VCaP (cell line): ENCODE measurements at regions not wholly inside any gene's neighbourhood (a gene's known extent, or its start where the extent isn't known, plus 50 kb on each side); places are given as distances from the start of the nearest gene placed in this dataset.

Source experiments
- H3K27ac ChIP-seq: fragments of 450-650 bp; 2 replicates; pipeline ENCODE4 v1.5.1; 2017
- CTCF ChIP-seq: fragments of 450-650 bp; conservative IDR thresholded peaks from 2 replicates; pipeline ENCODE4 v1.5.1; 2017; ENCODE audit warnings: mild to moderate bottlenecking, moderate library complexity

- H3K27ac ChIP-seq = no peak overlapping the region
- no peak for TF ChIP-seq CTCF
Measured at GRCh38 chr17:14750866-14751265, 450.0 kb downstream of the HS3ST3B1 start.

- TF ChIP-seq CTCF = no peak
- H3K27ac ChIP-seq = no peak overlapping the region
Measured at GRCh38 chr17:14749269-14749668, 448.4 kb downstream of the HS3ST3B1 start.

GRCh38 chr17:14748036-14748710, 447.3 kb downstream of the HS3ST3B1 start:
- no peak overlapping the region for H3K27ac ChIP-seq

GRCh38 chr17:14747603-14747950, 446.7 kb downstream of the HS3ST3B1 start:
- no peak overlapping the region for H3K27ac ChIP-seq
- no peak for TF ChIP-seq CTCF

More at GRCh38 chr17:14748036-14748710, 447.3 kb downstream of the HS3ST3B1 start:
- TF ChIP-seq CTCF = no peak

- no peak for TF ChIP-seq CTCF
- H3K27ac ChIP-seq = no peak overlapping the region
Measured at GRCh38 chr17:14746822-14747602, 446.1 kb downstream of the HS3ST3B1 start.

GRCh38 chr17:14745541-14745940, 444.7 kb downstream of the HS3ST3B1 start:
- no peak for TF ChIP-seq CTCF
- H3K27ac ChIP-seq = no peak overlapping the region

GRCh38 chr17:14744761-14745473, 444.0 kb downstream of the HS3ST3B1 start:
- no peak for TF ChIP-seq CTCF
- no peak overlapping the region for H3K27ac ChIP-seq
